ENCODE measurements at regions not wholly inside any gene's neighbourhood (a gene's known extent, or its start where the extent isn't known, plus 50 kb on each side); places are given as distances from the start of the nearest gene placed in this dataset.

- DNase-seq (ENCODE audit: low read depth, low spot score) = no peak
- no peak overlapping the region for H3K27ac ChIP-seq
Measured at GRCh38 chr9:26597542-26598149, 295.0 kb downstream of the CAAP1 start.

- no peak overlapping the region for H3K27ac ChIP-seq
- DNase-seq (ENCODE audit: low read depth, low spot score) = no peak
Measured at GRCh38 chr9:26579056-26579455, 313.5 kb downstream of the CAAP1 start.

DNA sequence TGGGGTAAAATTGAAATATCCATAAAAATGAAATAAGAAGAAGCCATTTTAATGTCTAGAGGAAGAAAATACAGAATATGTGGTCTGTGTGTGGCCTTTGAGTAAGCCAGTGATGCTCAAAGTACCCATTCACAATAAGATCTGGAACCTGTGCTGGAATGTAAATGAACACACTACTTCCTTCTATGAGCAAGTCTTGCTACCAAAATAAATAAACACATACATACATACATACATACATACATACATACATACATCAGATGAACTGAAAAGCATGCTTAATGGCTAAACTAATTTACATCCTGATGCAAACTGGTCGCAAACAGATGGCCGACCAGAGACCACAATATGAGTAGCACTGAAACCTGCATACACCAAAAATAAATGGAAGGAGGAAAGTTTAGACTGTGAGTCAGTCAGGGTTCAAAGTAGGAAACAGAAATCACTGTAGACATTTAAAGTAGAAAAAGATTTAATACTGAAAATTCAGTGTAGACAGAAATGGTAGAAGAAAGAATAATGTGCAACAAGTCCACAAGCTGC, 317.6 kb downstream of the CAAP1 start:
- no peak overlapping the region for H3K27ac ChIP-seq
- DNase-seq (ENCODE audit: low read depth, low spot score) = no peak

- no peak for DNase-seq (ENCODE audit: low read depth, low spot score)
- no peak overlapping the region for H3K27ac ChIP-seq
Measured at GRCh38 chr9:26574256-26574655, 318.3 kb downstream of the CAAP1 start.

DNA sequence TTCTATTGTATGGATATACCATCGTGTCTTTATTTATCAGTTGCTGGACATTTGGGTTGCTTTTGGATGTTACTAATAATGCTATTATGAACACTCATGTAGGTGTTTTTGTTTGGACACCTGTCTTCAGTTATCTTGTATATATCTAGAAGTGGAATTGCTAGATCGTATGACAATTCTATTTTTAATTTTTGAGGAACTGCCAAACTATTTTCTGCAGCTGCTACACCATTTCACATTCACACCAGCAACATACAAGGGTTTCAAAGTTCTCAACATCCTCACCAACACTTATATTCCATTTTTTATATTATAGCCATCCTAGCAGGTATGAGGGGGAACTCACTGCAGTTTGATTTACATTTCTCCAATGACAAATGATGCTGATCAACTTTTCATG, 324.6 kb downstream of the CAAP1 start:
- no peak overlapping the region for H3K27ac ChIP-seq
- DNase-seq (ENCODE audit: low read depth, low spot score) = no peak

- DNase-seq (ENCODE audit: low read depth, low spot score) = no peak
- no peak overlapping the region for H3K27ac ChIP-seq
Measured at GRCh38 chr9:26566141-26566540, 326.5 kb downstream of the CAAP1 start.

DNA sequence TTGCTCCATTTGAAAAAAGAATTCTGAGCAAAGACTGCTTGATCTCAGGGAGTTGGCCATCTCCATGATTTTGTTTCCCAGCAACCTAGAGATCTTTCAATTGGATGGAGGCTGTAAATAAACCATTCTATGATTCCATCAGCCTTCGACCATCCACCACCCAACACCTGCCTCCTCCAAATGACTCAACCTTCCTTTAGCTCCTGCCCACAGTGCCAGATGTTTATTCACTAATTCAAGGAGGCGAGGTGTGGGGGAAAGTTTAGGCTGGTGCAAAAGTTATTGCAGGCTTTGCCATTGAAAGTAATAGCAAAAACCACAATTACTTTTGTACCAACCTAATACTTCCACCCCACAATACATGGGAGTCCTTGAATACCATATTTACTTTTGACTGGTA, 327.5 kb downstream of the CAAP1 start:
- H3K27ac ChIP-seq = no peak overlapping the region
- DNase-seq (ENCODE audit: low read depth, low spot score) = no peak

- no peak for DNase-seq (ENCODE audit: low read depth, low spot score)
- H3K27ac ChIP-seq = no peak overlapping the region
Measured at GRCh38 chr9:26562338-26562737, 330.3 kb downstream of the CAAP1 start.

- DNase-seq (ENCODE audit: low read depth, low spot score) = no peak
- no peak overlapping the region for H3K27ac ChIP-seq
Measured at GRCh38 chr9:26561928-26562327, 330.7 kb downstream of the CAAP1 start.

GRCh38 chr9:26559506-26559905, 333.1 kb downstream of the CAAP1 start:
- DNase-seq (ENCODE audit: low read depth, low spot score) = no peak
- H3K27ac ChIP-seq = no peak overlapping the region

DNA sequence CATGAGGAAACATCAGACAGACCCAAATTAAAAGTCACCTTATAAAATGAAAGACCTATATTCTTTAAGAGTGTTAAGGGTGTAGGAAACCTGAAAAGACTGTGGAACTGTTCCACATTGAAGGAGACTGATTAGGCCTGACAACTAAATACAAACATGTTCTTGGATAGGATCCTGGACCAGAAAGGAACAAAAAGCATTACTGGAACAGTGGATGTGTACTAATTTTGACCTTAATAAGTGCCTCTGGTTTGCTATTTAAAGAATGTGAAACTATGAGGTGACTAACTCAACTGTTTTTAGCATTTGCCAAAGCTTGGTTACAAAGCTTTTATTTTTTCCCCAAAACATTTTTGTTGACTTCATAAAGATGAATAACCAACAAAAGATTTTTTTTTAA, 340.6 kb downstream of the CAAP1 start:
- H3K27ac ChIP-seq = no peak overlapping the region

GRCh38 chr9:26551451-26551850, 341.2 kb downstream of the CAAP1 start:
- H3K27ac ChIP-seq = no peak overlapping the region
- no peak for DNase-seq (ENCODE audit: low read depth, low spot score)

More for the DNA sequence above, 340.6 kb downstream of the CAAP1 start:
- no peak for DNase-seq (ENCODE audit: low read depth, low spot score)

- no peak overlapping the region for H3K27ac ChIP-seq
- no peak for DNase-seq (ENCODE audit: low read depth, low spot score)
Measured at GRCh38 chr9:26548781-26549290, 343.8 kb downstream of the CAAP1 start.

- no peak for DNase-seq (ENCODE audit: low read depth, low spot score)
- no peak overlapping the region for H3K27ac ChIP-seq
Measured at GRCh38 chr9:26539867-26540493, 352.6 kb downstream of the CAAP1 start.

- no peak for DNase-seq (ENCODE audit: low read depth, low spot score)
- H3K27ac ChIP-seq = no peak overlapping the region
Measured at GRCh38 chr9:26537211-26537610, 355.4 kb downstream of the CAAP1 start.

DNA sequence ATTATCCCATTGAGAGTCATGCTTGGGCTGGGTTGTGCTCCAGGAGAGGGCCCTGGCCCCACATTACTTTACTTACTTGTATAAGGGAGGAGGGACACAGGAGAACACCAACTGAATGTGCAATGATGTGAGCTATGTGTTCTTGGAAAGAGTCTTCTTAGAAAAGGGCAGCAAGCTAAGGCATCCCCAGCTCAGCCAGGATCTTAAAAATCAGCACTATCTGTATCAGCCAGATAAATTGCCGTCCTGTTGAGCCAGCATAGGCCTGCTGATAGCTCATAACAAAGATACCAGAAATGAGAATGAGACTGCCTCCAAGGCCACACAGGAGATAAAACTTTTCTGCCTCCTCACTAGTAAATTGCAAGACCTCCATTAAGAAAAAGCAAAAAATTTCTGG, 357.5 kb downstream of the CAAP1 start:
- DNase-seq (ENCODE audit: low read depth, low spot score) = no peak
- no peak overlapping the region for H3K27ac ChIP-seq

- H3K27ac ChIP-seq = no peak overlapping the region
- no peak for DNase-seq (ENCODE audit: low read depth, low spot score)
Measured at GRCh38 chr9:26530841-26531240, 361.8 kb downstream of the CAAP1 start.

DNA sequence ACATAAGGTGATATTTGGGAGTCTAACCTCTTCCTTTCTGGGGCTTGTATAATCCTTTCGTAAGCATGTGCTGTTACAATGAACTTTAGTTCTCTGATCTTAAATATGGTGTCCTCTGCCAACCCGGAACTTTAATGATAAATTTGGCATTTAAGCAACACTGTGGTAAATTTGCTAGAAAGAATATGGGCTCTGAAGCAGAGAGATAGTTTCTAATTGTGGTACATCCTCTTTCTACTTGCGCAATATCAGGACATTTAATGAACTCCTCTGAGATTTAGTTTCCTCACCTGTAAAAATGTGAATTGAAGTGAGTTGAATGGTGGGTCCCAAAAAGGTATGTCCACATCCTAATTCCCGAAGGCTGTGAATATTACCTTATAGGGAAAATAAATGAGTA, 364.7 kb downstream of the CAAP1 start:
- no peak for DNase-seq (ENCODE audit: low read depth, low spot score)
- no peak overlapping the region for H3K27ac ChIP-seq

DNA sequence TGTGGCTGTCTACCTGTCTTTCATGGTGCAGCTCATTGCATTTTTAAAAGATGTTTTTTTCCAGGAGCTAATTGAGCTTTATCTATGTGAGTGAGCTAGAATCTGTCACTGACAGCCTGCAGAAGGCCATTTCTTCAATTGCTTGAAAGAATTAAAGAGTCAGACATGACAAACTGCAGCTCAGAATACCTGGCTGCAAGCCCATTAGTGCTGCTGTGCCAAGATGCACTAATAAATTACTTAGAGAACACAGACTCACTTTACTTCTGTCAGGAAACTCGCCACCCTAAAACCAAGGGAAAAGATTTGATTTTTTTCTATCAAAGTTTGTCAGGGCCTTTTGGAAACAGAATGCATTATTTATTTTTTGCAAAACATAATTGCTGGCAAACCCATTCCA, 368.3 kb downstream of the CAAP1 start:
- H3K27ac ChIP-seq = no peak overlapping the region

DNA sequence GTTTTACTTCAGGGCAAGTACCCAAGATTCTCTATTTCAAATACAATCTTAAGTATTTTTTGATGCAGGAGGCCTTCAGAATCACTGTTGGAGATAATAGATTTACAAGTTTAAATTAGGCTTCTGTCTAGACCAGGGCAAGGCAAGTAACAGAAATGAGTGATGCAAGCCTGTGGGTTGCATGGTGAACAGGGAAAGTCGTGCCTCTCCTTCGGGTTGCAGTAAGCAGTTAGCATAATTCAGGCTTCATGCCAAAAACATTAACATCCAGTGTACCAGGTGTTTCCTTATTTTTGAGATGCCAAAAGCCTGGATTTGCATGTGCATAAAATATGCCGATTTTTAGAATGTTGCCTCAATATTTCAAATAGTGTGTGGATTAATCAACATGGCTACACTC, 369.0 kb downstream of the CAAP1 start:
- no peak for DNase-seq (ENCODE audit: low read depth, low spot score)

More for the DNA sequence above, 368.3 kb downstream of the CAAP1 start:
- no peak for DNase-seq (ENCODE audit: low read depth, low spot score)

DNA sequence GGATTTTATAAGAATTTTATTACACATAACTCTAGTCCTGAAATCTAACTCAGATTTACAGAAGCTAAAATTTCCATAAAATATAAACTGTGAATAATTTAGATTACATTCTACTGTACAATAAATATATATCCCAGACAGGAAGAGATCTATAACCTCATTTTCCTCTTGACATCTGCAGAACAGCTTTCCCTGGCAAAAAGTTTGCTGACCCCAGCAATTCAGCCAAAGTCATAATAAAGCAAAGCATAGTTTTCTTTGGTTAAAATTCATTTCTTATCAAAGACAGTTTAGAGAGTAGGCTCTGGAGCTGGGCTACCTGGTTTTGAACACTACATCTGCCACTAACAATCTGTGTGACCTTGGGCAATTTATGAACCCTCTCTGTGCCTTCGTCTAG, 372.5 kb downstream of the CAAP1 start:
- no peak for DNase-seq (ENCODE audit: low read depth, low spot score)

More for the DNA sequence above, 369.0 kb downstream of the CAAP1 start:
- H3K27ac ChIP-seq = no peak overlapping the region

More for the DNA sequence above, 372.5 kb downstream of the CAAP1 start:
- H3K27ac ChIP-seq = no peak overlapping the region
